GM23248 (cell line): ENCODE measurements at regions not wholly inside any gene's neighbourhood (a gene's known extent, or its start where the extent isn't known, plus 50 kb on each side); places are given as distances from the start of the nearest gene placed in this dataset.
"Not testable (repeated sequence)": the region's sequence is repeated elsewhere in the genome, so short reads cannot be mapped to it uniquely, and the experiment has no call there.

Source experiments
- DNase-seq: peaks from one replicate; pipeline ENCODE4 v3.0.0-alpha.2; 2015
- H2AFZ ChIP-seq: fragments of 200-600 bp; sonication (generic); 2 replicates; pipeline ENCODE4 v1.6.1; 2016; ENCODE audit warnings: antibody characterized with exemption
- H3F3A ChIP-seq: fragments of 200-600 bp; sonication (generic); 2 replicates; pipeline ENCODE4 v1.6.1; 2016; ENCODE audit warnings: mild to moderate bottlenecking, antibody characterized with exemption, mixed run types; ENCODE audit not compliant: insufficient read depth
- H3K27ac ChIP-seq: fragments of 200-600 bp; sonication (generic); 2 replicates; pipeline ENCODE4 v1.5.1; 2016; ENCODE audit warnings: mild to moderate bottlenecking
- H3K27me3 ChIP-seq: fragments of 200-600 bp; sonication (generic); replicated peaks from 2 replicates; pipeline ENCODE4 v1.6.1; 2016; ENCODE audit warnings: mild to moderate bottlenecking; ENCODE audit not compliant: insufficient read depth
- H3K36me3 ChIP-seq: fragments of 200-600 bp; sonication (generic); 2 replicates; pipeline ENCODE4 v1.6.1; 2016; ENCODE audit warnings: low read depth, mild to moderate bottlenecking
- H3K4me1 ChIP-seq: fragments of 200-600 bp; sonication (generic); 2 replicates; pipeline ENCODE4 v1.6.1; 2016; ENCODE audit warnings: mild to moderate bottlenecking; ENCODE audit not compliant: insufficient read depth
- H3K4me2 ChIP-seq: fragments of 200-600 bp; sonication (generic); one replicate; pipeline ENCODE4 v1.6.1; 2016; ENCODE audit warnings: mild to moderate bottlenecking; ENCODE audit not compliant: unreplicated experiment
- H3K4me3 ChIP-seq: fragments of 200-600 bp; sonication (generic); 2 replicates; pipeline ENCODE4 v1.5.1; 2016; ENCODE audit warnings: mild to moderate bottlenecking
- H3K79me2 ChIP-seq: fragments of 200-600 bp; sonication (generic); 2 replicates; pipeline ENCODE4 v1.6.1; 2016; ENCODE audit warnings: mild to moderate bottlenecking; ENCODE audit not compliant: insufficient read depth
- H3K9ac ChIP-seq: fragments of 200-600 bp; sonication (generic); 2 replicates; pipeline ENCODE4 v1.6.1; 2016; ENCODE audit warnings: mild to moderate bottlenecking
- H3K9me2 ChIP-seq: fragments of 200-600 bp; sonication (generic); 2 replicates; pipeline ENCODE4 v1.6.1; 2016; ENCODE audit warnings: mixed run types, mild to moderate bottlenecking, moderate library complexity; ENCODE audit not compliant: insufficient read depth
- H3K9me3 ChIP-seq: fragments of 200-600 bp; sonication (generic); one replicate; pipeline ENCODE4 v1.6.1; 2017; ENCODE audit warnings: low read depth
- H4K20me1 ChIP-seq: fragments of 200-600 bp; sonication (generic); 2 replicates; pipeline ENCODE4 v1.6.0; 2016; ENCODE audit not compliant: insufficient read depth
- EZH2 ChIP-seq: fragments of 200-600 bp; sonication (generic); IDR thresholded peaks from 2 replicates; pipeline ENCODE4 v1.6.1; 2018; ENCODE audit warnings: antibody characterized with exemption, mild to moderate bottlenecking; ENCODE audit not compliant: insufficient read depth, poor library complexity, severe bottlenecking
- EZH2phosphoT487 ChIP-seq: fragments of 200-600 bp; sonication (generic); IDR thresholded peaks from 2 replicates; pipeline ENCODE4 v1.6.1; 2018; ENCODE audit warnings: antibody characterized with exemption, moderate library complexity, mild to moderate bottlenecking, low read depth; ENCODE audit not compliant: insufficient read depth
- WGBS, 2 experiments: methylation state at CpG; one replicate each; pipeline ENCODE4 v1.1.6; 2015 to 2017; ENCODE audit warnings: low lambda C conversion rate in 2 of 2, low coverage in 1 of 2; ENCODE audit errors: missing lambda C conversion rate in 2 of 2; 5-methylcytosine and 5-hydroxymethylcytosine counted together
- in situ Hi-C: fragments of 300-500 bp; cut with MboI; formaldehyde crosslinking; loops from 2 replicates; pipeline ENCODE4 v1.15.0; 2020

DNA sequence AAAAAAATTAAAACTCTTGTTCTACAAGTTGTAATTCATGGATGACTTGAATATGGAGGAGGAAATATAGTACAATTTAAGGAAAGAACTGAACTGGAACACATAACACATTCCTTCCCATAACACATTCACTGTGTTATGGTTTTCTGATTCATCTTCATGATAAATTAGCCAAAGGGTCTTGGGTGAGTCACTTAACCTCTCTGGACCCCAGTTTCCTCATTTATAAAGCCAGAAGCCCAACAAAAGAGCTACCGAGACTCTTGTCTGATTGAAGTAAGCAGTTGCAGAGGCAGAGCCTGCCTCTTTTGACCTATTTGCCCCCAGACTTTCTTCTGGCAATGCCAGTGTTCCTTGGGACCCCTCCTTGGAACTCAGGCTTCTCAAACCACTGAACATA, 161.9 kb upstream of the KCTD3 start:
- no peaks in the 10 kb centered on the region for H4K20me1 ChIP-seq
- H3K27me3 ChIP-seq = no peaks in the 10 kb centered on the region
- peaks cover 6% of the 10 kb centered on the region; the same call in 1 of the 2 replicates for H3K4me1 ChIP-seq
- WGBS, 2 experiments = 80 to 92% methylated on average over 1 of the region's 1 CpG
- H3K4me3 ChIP-seq = no peak overlapping the region
- no peak overlapping the region for H2AFZ ChIP-seq
- H3K4me2 ChIP-seq = no peak overlapping the region
- DNase-seq = no peak
- no peaks in the 10 kb centered on the region for H3K36me3 ChIP-seq
- peaks cover 9% of the 10 kb centered on the region for H3F3A ChIP-seq
- in situ Hi-C loops = no loop called here
- no peaks in the 10 kb centered on the region for H3K79me2 ChIP-seq
- no peaks in the 10 kb centered on the region for H3K9me2 ChIP-seq
- no peak overlapping the region for H3K9ac ChIP-seq
- H3K9me3 ChIP-seq = no peaks in the 10 kb centered on the region
- no peak overlapping the region for H3K27ac ChIP-seq
- TF ChIP-seq EZH2phosphoT487 (no peak), EZH2 (no peak)

DNA sequence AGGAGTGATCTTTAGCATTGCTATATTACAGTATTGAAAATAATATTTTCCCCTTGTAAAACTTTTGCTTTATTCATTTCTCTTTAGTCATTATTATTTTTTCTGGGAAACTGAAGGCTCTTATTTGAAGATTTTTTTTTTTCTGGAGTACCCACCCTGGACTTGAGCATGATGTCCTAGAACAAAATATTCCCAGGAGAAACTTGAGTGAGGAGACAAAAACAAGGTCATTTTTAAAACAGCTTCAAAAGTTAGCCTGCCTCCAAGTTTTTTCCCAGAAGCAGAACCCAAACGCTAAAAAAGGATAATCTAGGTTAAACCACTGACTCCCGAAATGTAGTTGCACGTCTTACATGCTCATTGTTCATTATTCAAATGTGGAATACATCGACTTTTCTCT, 160.2 kb upstream of the KCTD3 start:
- Histone ChIP-seq H3K27ac (no peak overlapping the region), H3K4me3 (no peak overlapping the region), H3K4me2 (no peak overlapping the region), H3K9me3 (no peaks in the 10 kb centered on the region), H3K79me2 (no peaks in the 10 kb centered on the region), H3F3A (peaks cover 9% of the 10 kb centered on the region), H2AFZ (peak overlapping the region; percentile 62; the same call in 1 of the 2 replicates), H3K27me3 (no peaks in the 10 kb centered on the region), H3K4me1 (peaks cover 6% of the 10 kb centered on the region; the same call in 1 of the 2 replicates), H3K9ac (no peak overlapping the region), H3K9me2 (no peaks in the 10 kb centered on the region), H4K20me1 (no peaks in the 10 kb centered on the region), H3K36me3 (no peaks in the 10 kb centered on the region)
- in situ Hi-C loops = no loop called here
- DNase-seq = no peak
- 31 to 40% methylated on average over 4 of the region's 4 CpGs for WGBS, 2 experiments
- TF ChIP-seq EZH2 (no peak), EZH2phosphoT487 (no peak)

DNA sequence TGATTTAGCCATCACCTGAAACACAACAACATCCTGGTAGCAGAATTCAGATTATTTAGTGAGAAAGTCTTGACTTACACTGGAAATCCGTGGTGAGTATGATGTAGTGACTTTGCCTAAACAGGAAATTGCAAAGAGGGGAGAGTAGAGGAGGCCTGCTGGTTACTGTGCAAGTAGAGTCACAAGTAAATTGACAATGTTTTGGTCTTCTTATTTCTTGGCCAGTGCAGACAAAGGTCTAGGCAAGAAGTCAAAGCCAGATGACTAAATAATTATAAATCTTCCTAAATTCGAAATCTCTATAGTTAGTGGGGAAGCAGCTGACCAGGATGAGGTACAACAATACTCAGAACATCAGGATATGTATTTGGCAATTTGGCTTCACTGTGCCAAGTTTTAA, 159.5 kb upstream of the KCTD3 start:
- TF ChIP-seq EZH2 = no peak
- no peak for TF ChIP-seq EZH2phosphoT487
- 4 to 12% methylated on average over 2 of the region's 2 CpGs for WGBS, 2 experiments
- Histone ChIP-seq H3K79me2 (no peaks in the 10 kb centered on the region), H4K20me1 (no peaks in the 10 kb centered on the region), H3K27me3 (no peaks in the 10 kb centered on the region), H3K9me3 (no peaks in the 10 kb centered on the region), H3K27ac (no peak overlapping the region), H2AFZ (peak overlapping the region; percentile 62; the same call in 1 of the 2 replicates), H3K4me3 (no peak overlapping the region), H3K9ac (no peak overlapping the region), H3K4me1 (peaks cover 6% of the 10 kb centered on the region; the same call in 1 of the 2 replicates), H3F3A (peaks cover 9% of the 10 kb centered on the region), H3K36me3 (no peaks in the 10 kb centered on the region), H3K9me2 (no peaks in the 10 kb centered on the region), H3K4me2 (no peak overlapping the region)
- DNase-seq = peak; percentile 21
- in situ Hi-C loops = no loop called here

DNA sequence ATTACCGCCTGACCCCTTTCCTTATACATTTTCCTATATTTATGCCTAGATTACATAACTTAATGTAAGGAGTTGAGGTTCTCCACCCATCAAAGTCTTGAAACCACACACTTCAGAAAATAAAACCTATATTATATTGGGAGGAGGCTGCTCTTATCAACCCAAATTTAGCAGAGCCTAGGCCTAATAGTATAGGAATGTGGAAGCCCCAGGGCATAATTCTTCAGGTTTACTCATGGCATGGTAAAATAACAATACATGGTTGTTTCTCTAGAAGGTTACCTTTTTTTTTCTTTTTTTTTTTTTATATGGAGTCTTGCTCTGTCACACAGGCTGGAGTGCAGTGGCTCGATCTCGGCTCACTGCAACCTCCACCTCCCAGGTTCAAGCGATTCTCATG, 157.6 kb upstream of the KCTD3 start:
- 97 to 100% methylated on average over 4 of the region's 4 CpGs for WGBS, 2 experiments
- in situ Hi-C loops, H3K4me3 ChIP-seq, H2AFZ ChIP-seq, H3K27ac ChIP-seq, H4K20me1 ChIP-seq, H3K36me3 ChIP-seq, H3K9ac ChIP-seq, H3K27me3 ChIP-seq, H3F3A ChIP-seq, H3K4me2 ChIP-seq, H3K4me1 ChIP-seq, H3K79me2 ChIP-seq, H3K9me3 ChIP-seq, H3K9me2 ChIP-seq: not testable (repeated sequence)
- peak; percentile 12 for DNase-seq

DNA sequence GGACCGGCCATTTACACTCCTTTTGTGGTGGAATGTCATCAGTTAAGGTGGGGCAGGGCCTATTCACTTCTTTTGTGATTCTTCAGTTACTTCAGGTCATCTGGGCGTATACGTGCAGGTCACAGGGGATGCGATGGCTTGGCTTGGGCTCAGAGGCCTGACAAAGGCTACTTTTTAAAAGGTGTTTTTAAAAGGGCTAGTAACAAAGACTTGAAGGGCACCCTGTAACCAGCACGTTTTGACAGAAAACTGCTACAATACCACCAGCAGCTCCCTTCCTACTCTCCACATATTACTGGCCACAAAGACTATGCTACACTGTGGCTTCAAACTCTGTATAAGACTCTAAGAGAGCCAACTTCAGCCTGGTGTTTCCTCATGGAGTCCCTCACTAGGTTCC, 151.6 kb upstream of the KCTD3 start:
- WGBS, 2 experiments = 93 to 97% methylated on average over 4 to 5 of the region's 5 CpGs

More for the DNA sequence above, 151.6 kb upstream of the KCTD3 start:
- H3K4me3 ChIP-seq, H3F3A ChIP-seq, H3K27ac ChIP-seq, H3K4me2 ChIP-seq, H3K79me2 ChIP-seq, H3K9me3 ChIP-seq, H3K9me2 ChIP-seq, H2AFZ ChIP-seq, H3K4me1 ChIP-seq, H3K9ac ChIP-seq, DNase-seq, H4K20me1 ChIP-seq, H3K27me3 ChIP-seq, H3K36me3 ChIP-seq, in situ Hi-C loops: not testable (repeated sequence)
